ENCODE measurements at regions not wholly inside any gene's neighbourhood (a gene's known extent, or its start where the extent isn't known, plus 50 kb on each side); places are given as distances from the start of the nearest gene placed in this dataset.
A peak's percentile ranks its signal among the peaks of the same experiment; 100 is the strongest.

DNA sequence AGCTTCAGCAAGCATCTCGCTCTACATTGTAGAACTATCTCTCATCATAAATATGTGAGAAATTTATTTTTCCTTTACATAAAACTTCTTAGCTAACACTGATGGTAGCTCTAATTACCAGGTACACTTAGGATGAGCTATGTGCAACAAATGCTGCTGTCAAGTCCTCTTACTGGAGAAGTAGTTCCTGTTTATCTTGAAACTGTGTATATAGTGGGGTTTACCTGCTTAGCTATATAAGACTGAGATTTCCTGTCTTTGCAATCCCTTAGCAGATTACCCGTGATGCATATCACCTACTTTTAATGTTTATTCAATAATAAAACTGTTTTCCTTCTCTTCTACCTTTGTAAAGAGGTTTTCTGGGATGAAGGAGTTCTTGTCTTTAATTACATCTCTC lies 98.0 kb upstream of the USP15 start:
- Histone ChIP-seq H3K27me3 (no peaks in the 10 kb centered on the region), H3K9me3 (no peaks in the 10 kb centered on the region), H3K27ac (no peak overlapping the region), H3K4me1 (no peaks in the 10 kb centered on the region), H3K4me3 (no peak overlapping the region), H3K36me3 (no peaks in the 10 kb centered on the region)
- intact Hi-C loops (cut with DNase I; ENCODE audit: low total_unique reads), result no loop called here
- no peak for DNase-seq (ENCODE audit: low spot score in 2 of 2)
- no peak for TF ChIP-seq POLR2A (IDR thresholded peaks at IDR 0.05)
- TF ChIP-seq, protein P1, sequence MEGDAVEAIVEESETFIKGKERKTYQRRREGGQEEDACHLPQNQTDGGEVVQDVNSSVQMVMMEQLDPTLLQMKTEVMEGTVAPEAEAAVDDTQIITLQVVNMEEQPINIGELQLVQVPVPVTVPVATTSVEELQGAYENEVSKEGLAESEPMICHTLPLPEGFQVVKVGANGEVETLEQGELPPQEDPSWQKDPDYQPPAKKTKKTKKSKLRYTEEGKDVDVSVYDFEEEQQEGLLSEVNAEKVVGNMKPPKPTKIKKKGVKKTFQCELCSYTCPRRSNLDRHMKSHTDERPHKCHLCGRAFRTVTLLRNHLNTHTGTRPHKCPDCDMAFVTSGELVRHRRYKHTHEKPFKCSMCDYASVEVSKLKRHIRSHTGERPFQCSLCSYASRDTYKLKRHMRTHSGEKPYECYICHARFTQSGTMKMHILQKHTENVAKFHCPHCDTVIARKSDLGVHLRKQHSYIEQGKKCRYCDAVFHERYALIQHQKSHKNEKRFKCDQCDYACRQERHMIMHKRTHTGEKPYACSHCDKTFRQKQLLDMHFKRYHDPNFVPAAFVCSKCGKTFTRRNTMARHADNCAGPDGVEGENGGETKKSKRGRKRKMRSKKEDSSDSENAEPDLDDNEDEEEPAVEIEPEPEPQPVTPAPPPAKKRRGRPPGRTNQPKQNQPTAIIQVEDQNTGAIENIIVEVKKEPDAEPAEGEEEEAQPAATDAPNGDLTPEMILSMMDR (IDR thresholded peaks at IDR 0.05), result no peak

- Histone ChIP-seq H3K27ac (no peak overlapping the region), H3K27me3 (no peaks in the 10 kb centered on the region), H3K36me3 (no peaks in the 10 kb centered on the region), H3K9me3 (no peaks in the 10 kb centered on the region), H3K4me1 (no peaks in the 10 kb centered on the region), H3K4me3 (no peak overlapping the region)
- no peak for TF ChIP-seq POLR2A (IDR thresholded peaks at IDR 0.05)
- TF ChIP-seq, protein P1 (IDR thresholded peaks at IDR 0.05), result no peak
- TF ChIP-seq POLR2AphosphoS5 (IDR thresholded peaks at IDR 0.05), result no peak
- no peak for DNase-seq (ENCODE audit: low spot score in 2 of 2)
- intact Hi-C loops (cut with DNase I; ENCODE audit: low total_unique reads), result no loop called here
Measured at GRCh38 chr12:62163368-62163767, 96.8 kb upstream of the USP15 start.

DNA sequence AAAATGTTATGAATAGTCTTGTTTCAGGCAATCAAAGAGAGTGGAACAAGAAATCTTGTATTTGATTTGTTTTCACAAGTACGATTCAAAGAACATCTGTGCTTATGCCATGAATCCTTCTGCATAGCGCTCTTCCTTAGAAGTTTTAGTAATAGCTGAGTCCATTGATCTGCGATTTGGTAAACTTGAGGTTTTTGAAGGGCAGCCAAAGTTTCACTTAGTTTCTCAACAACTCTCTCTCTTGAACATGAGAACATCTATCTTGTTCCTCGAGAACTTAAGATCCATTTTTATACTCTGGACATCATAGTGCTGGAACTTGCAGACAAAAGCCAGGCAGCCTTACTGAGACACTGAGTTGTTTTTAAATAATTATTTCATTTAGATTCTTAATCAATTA lies 96.2 kb upstream of the USP15 start:
- Histone ChIP-seq H3K27ac (no peak overlapping the region), H3K4me1 (no peaks in the 10 kb centered on the region), H3K4me3 (no peak overlapping the region), H3K27me3 (no peaks in the 10 kb centered on the region), H3K9me3 (no peaks in the 10 kb centered on the region), H3K36me3 (no peaks in the 10 kb centered on the region)
- DNase-seq (ENCODE audit: low spot score in 2 of 2), result no peak
- TF ChIP-seq POLR2A (IDR thresholded peaks at IDR 0.05) (no peak), POLR2AphosphoS5 (IDR thresholded peaks at IDR 0.05) (no peak)
- TF ChIP-seq, protein P1 (IDR thresholded peaks at IDR 0.05), result no peak
- intact Hi-C loops (cut with DNase I; ENCODE audit: low total_unique reads), result no loop called here

GRCh38 chr12:62166525-62166924 lies 93.7 kb upstream of the USP15 start:
- H3K27ac ChIP-seq, result no peak overlapping the region
- H3K27me3 ChIP-seq, result no peaks in the 10 kb centered on the region
- intact Hi-C loops (cut with DNase I; ENCODE audit: low total_unique reads), result no loop called here
- no peak overlapping the region for H3K4me3 ChIP-seq
- no peaks in the 10 kb centered on the region for H3K36me3 ChIP-seq
- TF ChIP-seq, protein P1 (IDR thresholded peaks at IDR 0.05), result no peak
- TF ChIP-seq POLR2AphosphoS5 (IDR thresholded peaks at IDR 0.05), result peak in 2 of 3 donors; percentile 43 to 85
- H3K9me3 ChIP-seq, result no peaks in the 10 kb centered on the region
- no peak for DNase-seq (ENCODE audit: low spot score in 2 of 2)
- no peaks in the 10 kb centered on the region for H3K4me1 ChIP-seq

DNA sequence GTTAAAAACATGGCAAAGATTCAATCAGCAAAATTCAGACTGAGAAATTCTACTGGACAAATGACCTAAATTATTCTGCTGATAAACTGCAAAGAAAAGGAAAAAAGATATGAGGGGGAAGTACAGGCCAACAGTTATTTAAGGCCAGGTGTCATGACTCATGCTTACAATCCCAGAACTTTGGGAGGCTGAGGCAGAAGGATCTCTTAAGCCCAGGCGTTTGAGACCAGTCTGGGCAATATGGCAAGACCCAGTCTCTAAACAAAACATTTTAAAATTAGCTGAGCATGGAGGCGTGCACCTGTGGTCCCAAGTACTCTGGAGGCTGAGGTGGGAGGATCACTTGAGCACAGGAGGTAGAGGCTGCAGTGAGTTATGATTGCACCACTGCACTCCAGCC lies 91.8 kb upstream of the USP15 start:
- TF ChIP-seq POLR2AphosphoS5 (IDR thresholded peaks at IDR 0.05) (no peak), POLR2A (IDR thresholded peaks at IDR 0.05) (no peak)
- TF ChIP-seq, protein P1 (IDR thresholded peaks at IDR 0.05), result no peak
- H3K27me3 ChIP-seq, result no peaks in the 10 kb centered on the region
- no peak overlapping the region for H3K27ac ChIP-seq
- no peaks in the 10 kb centered on the region for H3K9me3 ChIP-seq
- H3K36me3 ChIP-seq, result no peaks in the 10 kb centered on the region
- no peaks in the 10 kb centered on the region for H3K4me1 ChIP-seq
- no peak overlapping the region for H3K4me3 ChIP-seq
- intact Hi-C loops (cut with DNase I; ENCODE audit: low total_unique reads), result no loop called here
- no peak for DNase-seq (ENCODE audit: low spot score in 2 of 2)

All from breast epithelium (tissue), 4 donors.